Caki2 (cell line): ENCODE measurements at regions not wholly inside any gene's neighbourhood (a gene's known extent, or its start where the extent isn't known, plus 50 kb on each side); places are given as distances from the start of the nearest gene placed in this dataset.
"Not testable (repeated sequence)": the region's sequence is repeated elsewhere in the genome, so short reads cannot be mapped to it uniquely, and the experiment has no call there.

Source experiments
- DNase-seq: peaks from one replicate; pipeline ENCODE4 v3.0.0-alpha.2; 2015; ENCODE audit warnings: low read depth
- in situ Hi-C: cut with HindIII; loops from 2 replicates; pipeline ENCODE4 v1.10.0; 2016; ENCODE audit warnings: low sequenced_read_pairs, low pct_unique_long_range_greater_than_20kb, mixed read lengths

GRCh38 chr21:27795418-27795817 lies 828.5 kb upstream of the ADAMTS5 start:
- no peak for DNase-seq
- in situ Hi-C loops: no loop called here

GRCh38 chr21:27793901-27794300 lies 827.0 kb upstream of the ADAMTS5 start:
- in situ Hi-C loops: no loop called here
- no peak for DNase-seq

GRCh38 chr21:27787046-27787445 lies 820.2 kb upstream of the ADAMTS5 start:
- DNase-seq: no peak
- in situ Hi-C loops: no loop called here

- in situ Hi-C loops: no loop called here
- no peak for DNase-seq
Measured at GRCh38 chr21:27779606-27780005, 812.7 kb upstream of the ADAMTS5 start.

- no peak for DNase-seq
- in situ Hi-C loops: no loop called here
Measured at GRCh38 chr21:27776925-27777553, 810.2 kb upstream of the ADAMTS5 start.

GRCh38 chr21:27772816-27773215 lies 805.9 kb upstream of the ADAMTS5 start:
- no peak for DNase-seq
- in situ Hi-C loops: no loop called here

- in situ Hi-C loops: no loop called here
- DNase-seq: no peak
Measured at GRCh38 chr21:27771938-27772483, 805.1 kb upstream of the ADAMTS5 start.

- no peak for DNase-seq
- in situ Hi-C loops: no loop called here
Measured at GRCh38 chr21:27769763-27770162, 802.9 kb upstream of the ADAMTS5 start.

GRCh38 chr21:27768046-27768637 lies 801.3 kb upstream of the ADAMTS5 start:
- DNase-seq, in situ Hi-C loops: not testable (repeated sequence)

GRCh38 chr21:27764056-27764455 lies 797.2 kb upstream of the ADAMTS5 start:
- in situ Hi-C loops: no loop called here
- no peak for DNase-seq

- DNase-seq: no peak
Measured at GRCh38 chr21:27761623-27762022, 794.7 kb upstream of the ADAMTS5 start.

GRCh38 chr21:27759820-27760219 lies 792.9 kb upstream of the ADAMTS5 start:
- DNase-seq: no peak
- in situ Hi-C loops: no loop called here

More at GRCh38 chr21:27761623-27762022, 794.7 kb upstream of the ADAMTS5 start:
- in situ Hi-C loops: no loop called here

- no peak for DNase-seq
- in situ Hi-C loops: no loop called here
Measured at GRCh38 chr21:27759091-27759659, 792.3 kb upstream of the ADAMTS5 start.

- in situ Hi-C loops: no loop called here
- DNase-seq: no peak
Measured at GRCh38 chr21:27756191-27756590, 789.3 kb upstream of the ADAMTS5 start.

GRCh38 chr21:27743971-27744564 lies 777.2 kb upstream of the ADAMTS5 start:
- in situ Hi-C loops: no loop called here
- DNase-seq: no peak

- DNase-seq: no peak
- in situ Hi-C loops: no loop called here
Measured at GRCh38 chr21:27741736-27742135, 774.8 kb upstream of the ADAMTS5 start.

GRCh38 chr21:27740084-27740483 lies 773.2 kb upstream of the ADAMTS5 start:
- in situ Hi-C loops: no loop called here
- DNase-seq: no peak

GRCh38 chr21:27739187-27739586 lies 772.3 kb upstream of the ADAMTS5 start:
- DNase-seq: no peak
- in situ Hi-C loops: no loop called here

GRCh38 chr21:27735699-27736098 lies 768.8 kb upstream of the ADAMTS5 start:
- DNase-seq: no peak
- in situ Hi-C loops: no loop called here
